Esophagus squamous epithelium (tissue), 5 donors: ENCODE measurements at regions not wholly inside any gene's neighbourhood (a gene's known extent, or its start where the extent isn't known, plus 50 kb on each side); places are given as distances from the start of the nearest gene placed in this dataset.

Experiments
- DNase-seq: peaks from one replicate; lab custom pipeline; 2025; lab: John Stamatoyannopoulos, UW
- H3K27ac ChIP-seq, 4 donors: fragments of 200-600 bp; sonication (generic); one replicate each; pipeline ENCODE4 v1.5.1; 2016 to 2019; ENCODE audit warnings: mild to moderate bottlenecking in 1 of 4
- H3K27me3 ChIP-seq, 4 donors: fragments of 200-600 bp; sonication (generic); 1 replicate in 3 of 4; 2 replicates in 1 of 4; pipeline versions ENCODE4 v1.5.1 to v1.6.0; 2017 to 2021; ENCODE audit warnings: antibody characterized with exemption in 1 of 4
- H3K36me3 ChIP-seq, 3 donors: fragments of 200-600 bp; sonication (generic); one replicate each; pipeline ENCODE4 v1.5.1; 2016 to 2019
- H3K4me1 ChIP-seq, 3 donors: fragments of 200-600 bp; sonication (generic); one replicate each; pipeline ENCODE4 v1.5.1; 2017 to 2019
- H3K4me3 ChIP-seq, 4 donors: fragments of 200-600 bp; sonication (generic); 1 replicate in 3 of 4; 2 replicates in 1 of 4; pipeline ENCODE4 v1.5.1; 2016 to 2019; ENCODE audit warnings: mild to moderate bottlenecking in 2 of 4, moderate library complexity in 1 of 4
- H3K9me3 ChIP-seq, 3 donors: fragments of 200-600 bp; sonication (generic); one replicate each; pipeline ENCODE4 v1.5.1; 2016 to 2019
- CTCF ChIP-seq, 6 experiments: fragments of 450-650 bp in 4 of 6; fragments of 200-600 bp in 2 of 6; sonication (generic) in 2 of 6; IDR thresholded peaks; one replicate each; pipeline ENCODE4 v1.5.1; 2016 to 2019; ENCODE audit warnings: antibody characterized with exemption in 6 of 6, mild to moderate bottlenecking in 4 of 6, moderate library complexity in 4 of 6
- POLR2A ChIP-seq, 4 donors: fragments of 450-650 bp; IDR thresholded peaks; one replicate each; pipeline ENCODE4 v1.6.1; 2017; ENCODE audit warnings: antibody characterized with exemption in 4 of 4, mild to moderate bottlenecking in 4 of 4, moderate library complexity in 3 of 4
- WGBS, 2 donors: methylation state at CpG; one replicate each; pipeline ENCODE4 v1.1.5; 2018; 5-methylcytosine and 5-hydroxymethylcytosine counted together
- intact Hi-C: fragments of 100-400 bp; cut with DNase I; formaldehyde crosslinking; loops from one replicate; pipeline ENCODE4 v1.15.0; 2022
- donor health status: DM: yes; HTN: yes; CAD: no.

GRCh38 chr7:50227726-50228125 lies 76.8 kb upstream of the IKZF1 start:
- intact Hi-C loops: no loop called here
- WGBS, 2 donors: 57 to 65% methylated on average over 6 of the region's 6 CpGs
- no peak for DNase-seq
- H3K36me3 ChIP-seq: no peaks in the 10 kb centered on the region
- H3K4me3 ChIP-seq: no peak overlapping the region
- no peak overlapping the region for H3K27ac ChIP-seq
- H3K27me3 ChIP-seq: no peaks in the 10 kb centered on the region
- no peaks in the 10 kb centered on the region for H3K4me1 ChIP-seq
- peaks cover 0 to 21% (median 0%) of the 10 kb centered on the region in 3 donors for H3K9me3 ChIP-seq
- TF ChIP-seq CTCF (IDR thresholded peaks at IDR 0.05) (no peak), POLR2A (IDR thresholded peaks at IDR 0.05) (no peak)

- WGBS, 2 donors: 53 to 62% methylated on average over 3 of the region's 3 CpGs
- Histone ChIP-seq H3K4me3 (no peak overlapping the region), H3K36me3 (no peaks in the 10 kb centered on the region), H3K4me1 (no peaks in the 10 kb centered on the region), H3K27me3 (no peaks in the 10 kb centered on the region), H3K9me3 (peaks cover 0 to 31% (median 8%) of the 10 kb centered on the region in 3 donors), H3K27ac (no peak overlapping the region)
- TF ChIP-seq POLR2A (IDR thresholded peaks at IDR 0.05) (no peak), CTCF (IDR thresholded peaks at IDR 0.05) (no peak)
- no peak for DNase-seq
- intact Hi-C loops: no loop called here
Measured at GRCh38 chr7:50226669-50227068, 77.8 kb upstream of the IKZF1 start.

GRCh38 chr7:50226145-50226544 lies 78.4 kb upstream of the IKZF1 start:
- Histone ChIP-seq H3K27me3 (no peaks in the 10 kb centered on the region), H3K4me1 (no peaks in the 10 kb centered on the region), H3K36me3 (no peaks in the 10 kb centered on the region), H3K9me3 (peaks cover 0 to 32% (median 10%) of the 10 kb centered on the region in 3 donors), H3K27ac (no peak overlapping the region), H3K4me3 (no peak overlapping the region)
- TF ChIP-seq CTCF (IDR thresholded peaks at IDR 0.05) (no peak), POLR2A (IDR thresholded peaks at IDR 0.05) (no peak)
- 45 to 46% methylated on average over 3 of the region's 3 CpGs for WGBS, 2 donors
- intact Hi-C loops: no loop called here
- no peak for DNase-seq

- H3K9me3 ChIP-seq: peaks cover 0 to 21% (median 10%) of the 10 kb centered on the region in 3 donors
- no peaks in the 10 kb centered on the region for H3K27me3 ChIP-seq
- TF ChIP-seq CTCF (IDR thresholded peaks at IDR 0.05) (no peak), POLR2A (IDR thresholded peaks at IDR 0.05) (no peak)
- no peak overlapping the region for H3K4me3 ChIP-seq
- no peaks in the 10 kb centered on the region for H3K36me3 ChIP-seq
- intact Hi-C loops: no loop called here
- no peak for DNase-seq
- no peaks in the 10 kb centered on the region for H3K4me1 ChIP-seq
- no peak overlapping the region for H3K27ac ChIP-seq
Measured at GRCh38 chr7:50221433-50221832, 83.1 kb upstream of the IKZF1 start.

- TF ChIP-seq POLR2A (IDR thresholded peaks at IDR 0.05): no peak
- no peak for TF ChIP-seq CTCF (IDR thresholded peaks at IDR 0.05)
Measured at GRCh38 chr7:50221028-50221427, 83.5 kb upstream of the IKZF1 start.

More at GRCh38 chr7:50221028-50221427, 83.5 kb upstream of the IKZF1 start:
- H3K27ac ChIP-seq: no peak overlapping the region
- no peak overlapping the region for H3K4me3 ChIP-seq
- DNase-seq: no peak
- H3K9me3 ChIP-seq: peaks cover 0 to 21% (median 10%) of the 10 kb centered on the region in 3 donors
- H3K4me1 ChIP-seq: no peaks in the 10 kb centered on the region
- 68 to 78% methylated on average over 2 to 3 of the region's 3 CpGs for WGBS, 2 donors
- intact Hi-C loops: no loop called here
- H3K27me3 ChIP-seq: no peaks in the 10 kb centered on the region
- no peaks in the 10 kb centered on the region for H3K36me3 ChIP-seq
